Neural progenitor cell (in vitro differentiated cells): ENCODE measurements at regions not wholly inside any gene's neighbourhood (a gene's known extent, or its start where the extent isn't known, plus 50 kb on each side); places are given as distances from the start of the nearest gene placed in this dataset.
"Not testable (repeated sequence)": the region's sequence is repeated elsewhere in the genome, so short reads cannot be mapped to it uniquely, and the experiment has no call there.

Experiments
- DNase-seq: peaks from one replicate; pipeline ENCODE4 v3.0.0-alpha.2; 2016; ENCODE audit warnings: low spot score
- H2AFZ ChIP-seq: fragments of 200-600 bp; sonication (generic); replicated peaks from 2 replicates; pipeline ENCODE4 v1.6.1; 2016; ENCODE audit warnings: antibody characterized with exemption
- H3F3A ChIP-seq: fragments of 200-600 bp; sonication (generic); 2 replicates; pipeline ENCODE4 v1.6.1; 2016; ENCODE audit warnings: antibody characterized with exemption, low read depth
- H3K27ac ChIP-seq: fragments of 200-600 bp; sonication (generic); 2 replicates; pipeline ENCODE4 v1.5.1; 2016; ENCODE audit warnings: mild to moderate bottlenecking
- H3K27me3 ChIP-seq: fragments of 200-600 bp; sonication (generic); 2 replicates; pipeline ENCODE4 v1.6.1; 2016; ENCODE audit warnings: mild to moderate bottlenecking, moderate library complexity
- H3K36me3 ChIP-seq: fragments of 200-600 bp; sonication (generic); 2 replicates; pipeline ENCODE4 v1.5.1; 2016
- H3K4me1 ChIP-seq: fragments of 200-600 bp; sonication (generic); 2 replicates; pipeline ENCODE4 v1.6.1; 2016; ENCODE audit warnings: mixed run types
- H3K4me2 ChIP-seq: fragments of 200-600 bp; sonication (generic); 2 replicates; pipeline ENCODE4 v1.6.1; 2016
- H3K4me3 ChIP-seq: fragments of 200-600 bp; sonication (generic); 2 replicates; pipeline ENCODE4 v1.5.1; 2016
- H3K79me2 ChIP-seq: fragments of 200-600 bp; sonication (generic); 2 replicates; pipeline ENCODE4 v1.6.1; 2016; ENCODE audit warnings: low read depth
- H3K9ac ChIP-seq: fragments of 200-600 bp; sonication (generic); 2 replicates; pipeline ENCODE4 v1.6.1; 2016
- H3K9me3 ChIP-seq: fragments of 200-600 bp; sonication (generic); 2 replicates; pipeline ENCODE4 v1.5.1; 2016; ENCODE audit warnings: low read depth
- H4K20me1 ChIP-seq: fragments of 200-600 bp; sonication (generic); 2 replicates; pipeline ENCODE4 v1.6.1; 2016; ENCODE audit warnings: low read depth
- H3K27ac Mint-ChIP-seq: 3 replicates; pipeline ENCODE4 v1.8.0; 2021; ENCODE audit warnings: mixed read lengths
- H3K27me3 Mint-ChIP-seq: 2 replicates; pipeline ENCODE4 v1.8.0; 2022; ENCODE audit warnings: low read depth, mild to moderate bottlenecking, inconsistent platforms, moderate library complexity, mixed read lengths; ENCODE audit not compliant: insufficient read depth
- H3K36me3 Mint-ChIP-seq: 3 replicates; pipeline ENCODE4 v1.8.0; 2021; ENCODE audit warnings: mixed read lengths
- H3K4me1 Mint-ChIP-seq: 3 replicates; pipeline ENCODE4 v1.8.0; 2021; ENCODE audit warnings: mixed read lengths
- H3K4me3 Mint-ChIP-seq: 3 replicates; pipeline ENCODE4 v1.8.0; 2021; ENCODE audit warnings: mild to moderate bottlenecking, moderate library complexity, mixed read lengths
- H3K9me3 Mint-ChIP-seq: 3 replicates; pipeline ENCODE4 v1.8.0; 2020; ENCODE audit warnings: mixed read lengths
- CTCF ChIP-seq: fragments of 200-600 bp; sonication (generic); IDR thresholded peaks from 2 replicates; pipeline ENCODE4 v1.5.1; 2017; ENCODE audit warnings: antibody characterized with exemption, mild to moderate bottlenecking
- EZH2 ChIP-seq: fragments of 200-600 bp; sonication (generic); IDR thresholded peaks from 2 replicates; pipeline ENCODE4 v1.6.1; 2017; ENCODE audit warnings: antibody characterized with exemption, mild to moderate bottlenecking, moderate library complexity
- EZH2phosphoT487 ChIP-seq: fragments of 200-600 bp; sonication (generic); IDR thresholded peaks from 2 replicates; pipeline ENCODE4 v1.6.1; 2017; ENCODE audit warnings: antibody characterized with exemption

GRCh38 chr6:21282360-21282759 is 311.2 kb upstream of the SOX4 start:
- H3K27me3 Mint-ChIP-seq: peaks cover 11% of the 10 kb centered on the region

GRCh38 chr6:21284166-21284565 is 309.4 kb upstream of the SOX4 start:
- Histone ChIP-seq H3K9me3 (no peaks in the 10 kb centered on the region), H3K27ac (no peak overlapping the region), H2AFZ (peak overlapping the region; percentile 53), H3F3A (no peaks in the 10 kb centered on the region), H3K27me3 (no peaks in the 10 kb centered on the region), H3K36me3 (no peaks in the 10 kb centered on the region), H4K20me1 (no peaks in the 10 kb centered on the region), H3K9ac (no peak overlapping the region), H3K4me3 (no peak overlapping the region), H3K79me2 (no peaks in the 10 kb centered on the region), H3K4me1 (peaks cover 10% of the 10 kb centered on the region), H3K4me2 (no peak overlapping the region)
- no peak for TF ChIP-seq EZH2phosphoT487
- no peak for TF ChIP-seq CTCF
- TF ChIP-seq EZH2: no peak
- peaks cover 1% of the 10 kb centered on the region for H3K36me3 Mint-ChIP-seq
- no peak for DNase-seq
- peaks cover 11% of the 10 kb centered on the region for H3K27me3 Mint-ChIP-seq
- no peak overlapping the region for H3K4me3 Mint-ChIP-seq
- H3K27ac Mint-ChIP-seq: peak overlapping the region; percentile 36
- peaks cover 7% of the 10 kb centered on the region for H3K9me3 Mint-ChIP-seq
- H3K4me1 Mint-ChIP-seq: peaks cover 19% of the 10 kb centered on the region

More at GRCh38 chr6:21282360-21282759, 311.2 kb upstream of the SOX4 start:
- not testable (repeated sequence) for DNase-seq, H3K4me3 ChIP-seq, H2AFZ ChIP-seq, H3K9ac ChIP-seq, H3K36me3 Mint-ChIP-seq, H3K27ac Mint-ChIP-seq, H3K4me3 Mint-ChIP-seq, H3K9me3 ChIP-seq, H3K9me3 Mint-ChIP-seq, H4K20me1 ChIP-seq, H3K79me2 ChIP-seq, H3K27me3 ChIP-seq, H3K4me2 ChIP-seq, H3K27ac ChIP-seq, H3K36me3 ChIP-seq
- Histone ChIP-seq H3K4me1 (peaks cover 26% of the 10 kb centered on the region), H3F3A (peaks cover 18% of the 10 kb centered on the region)
- peaks cover 32% of the 10 kb centered on the region for H3K4me1 Mint-ChIP-seq

GRCh38 chr6:21284706-21285105 is 308.8 kb upstream of the SOX4 start:
- Histone ChIP-seq H3F3A (no peaks in the 10 kb centered on the region), H3K27ac (no peak overlapping the region), H3K36me3 (no peaks in the 10 kb centered on the region), H3K27me3 (no peaks in the 10 kb centered on the region), H3K9ac (no peak overlapping the region), H3K4me2 (no peak overlapping the region), H3K9me3 (no peaks in the 10 kb centered on the region), H4K20me1 (no peaks in the 10 kb centered on the region), H3K4me3 (no peak overlapping the region), H3K79me2 (no peaks in the 10 kb centered on the region), H3K4me1 (peaks cover 10% of the 10 kb centered on the region), H2AFZ (peak overlapping the region; percentile 53)
- H3K27ac Mint-ChIP-seq: peak overlapping the region; percentile 26
- peaks cover 7% of the 10 kb centered on the region for H3K9me3 Mint-ChIP-seq
- TF ChIP-seq EZH2phosphoT487 (no peak), EZH2 (no peak)
- DNase-seq: no peak
- peaks cover 11% of the 10 kb centered on the region for H3K27me3 Mint-ChIP-seq
- H3K4me1 Mint-ChIP-seq: peaks cover 15% of the 10 kb centered on the region
- H3K36me3 Mint-ChIP-seq: peaks cover 1% of the 10 kb centered on the region
- no peak overlapping the region for H3K4me3 Mint-ChIP-seq

- no peak overlapping the region for H2AFZ ChIP-seq
Observed at GRCh38 chr6:21294144-21294543, 299.4 kb upstream of the SOX4 start.

More at GRCh38 chr6:21294144-21294543, 299.4 kb upstream of the SOX4 start:
- Histone ChIP-seq H3K27ac (no peak overlapping the region), H3K27me3 (no peaks in the 10 kb centered on the region), H4K20me1 (no peaks in the 10 kb centered on the region), H3K36me3 (no peaks in the 10 kb centered on the region), H3K4me1 (peaks cover 33% of the 10 kb centered on the region), H3K79me2 (no peaks in the 10 kb centered on the region), H3K9me3 (no peaks in the 10 kb centered on the region), H3K4me2 (no peak overlapping the region), H3K9ac (no peak overlapping the region), H3F3A (peaks cover 18% of the 10 kb centered on the region), H3K4me3 (no peak overlapping the region)
- TF ChIP-seq CTCF (no peak), EZH2 (no peak), EZH2phosphoT487 (no peak)
- Mint-ChIP-seq H3K4me1 (peaks cover 19% of the 10 kb centered on the region), H3K9me3 (peaks cover 2% of the 10 kb centered on the region), H3K27ac (peak overlapping the region; percentile 23), H3K27me3 (peaks cover 2% of the 10 kb centered on the region), H3K4me3 (no peak overlapping the region), H3K36me3 (no peaks in the 10 kb centered on the region)
- DNase-seq: no peak
